GM12873 (cell line): ENCODE measurements at regions not wholly inside any gene's neighbourhood (a gene's known extent, or its start where the extent isn't known, plus 50 kb on each side); places are given as distances from the start of the nearest gene placed in this dataset.

ENCODE experiments used
- CTCF ChIP-seq: IDR thresholded peaks from 2 replicates; pipeline ENCODE4 v1.5.1; 2012; ENCODE audit warnings: low read depth, mild to moderate bottlenecking, moderate library complexity, low read length, control low read depth; ENCODE audit not compliant: insufficient read depth; ENCODE audit errors: missing control alignments

- no peak for TF ChIP-seq CTCF
These were observed 1645.9 kb upstream of the CELF4 start for GRCh38 chr18:39211461-39211860.

- no peak for TF ChIP-seq CTCF
These were observed 1643.6 kb upstream of the CELF4 start for GRCh38 chr18:39209173-39209572.

- TF ChIP-seq CTCF, result no peak
These were observed 1643.1 kb upstream of the CELF4 start for GRCh38 chr18:39208729-39209128.

GRCh38 chr18:39208190-39208589, 1642.6 kb upstream of the CELF4 start:
- TF ChIP-seq CTCF, result no peak

- TF ChIP-seq CTCF, result no peak
These were observed 1640.1 kb upstream of the CELF4 start for GRCh38 chr18:39205565-39206195.

GRCh38 chr18:39200153-39200552, 1634.6 kb upstream of the CELF4 start:
- no peak for TF ChIP-seq CTCF

GRCh38 chr18:39199231-39199855, 1633.7 kb upstream of the CELF4 start:
- TF ChIP-seq CTCF, result no peak
